H1 (cell line): ENCODE measurements at regions not wholly inside any gene's neighbourhood (a gene's known extent, or its start where the extent isn't known, plus 50 kb on each side); places are given as distances from the start of the nearest gene placed in this dataset.

ENCODE experiments used
- BACH1 ChIP-seq: IDR thresholded peaks from 2 replicates; pipeline ENCODE4 v1.6.1; 2012; ENCODE audit warnings: low read length, improper control_type of control experiment
- EP300 ChIP-seq, 2 experiments: IDR thresholded peaks; 1 replicate in 1 of 2; 2 replicates in 1 of 2; pipeline ENCODE4 v1.6.1; 2011 to 2012; ENCODE audit warnings: low read depth in 2 of 2, low read length in 2 of 2, mild to moderate bottlenecking in 2 of 2, borderline replicate concordance in 1 of 2, inconsistent platforms in 1 of 2, moderate library complexity in 1 of 2

DNA sequence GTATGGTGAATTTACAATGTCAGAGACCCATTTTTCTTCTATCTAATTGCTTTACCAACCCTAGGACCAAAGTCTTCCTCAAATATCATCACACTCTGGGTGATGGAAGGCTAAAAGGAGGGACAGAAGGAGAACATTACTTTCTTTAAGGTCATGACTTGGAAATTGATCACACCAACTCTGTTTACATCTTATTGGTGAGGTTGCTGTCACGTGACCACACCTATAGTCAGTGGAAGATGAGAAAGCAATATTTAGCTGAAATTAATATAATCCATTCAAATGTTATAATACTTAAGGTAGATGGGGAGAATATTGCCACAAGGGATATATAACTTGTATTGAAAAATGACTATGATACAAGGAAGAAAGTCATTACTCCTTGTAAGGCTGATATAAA lies 183.6 kb upstream of the SMIM30 start (continued):
- no peak for TF ChIP-seq EP300 (IDR thresholded peaks at IDR 0.05; ENCODE audit: borderline replicate concordance in 1 of 2, low read depth in 2 of 2, low read length in 2 of 2)
- TF ChIP-seq BACH1 = no peak
